ENCODE measurements at regions not wholly inside any gene's neighbourhood (a gene's known extent, or its start where the extent isn't known, plus 50 kb on each side); places are given as distances from the start of the nearest gene placed in this dataset.

DNA sequence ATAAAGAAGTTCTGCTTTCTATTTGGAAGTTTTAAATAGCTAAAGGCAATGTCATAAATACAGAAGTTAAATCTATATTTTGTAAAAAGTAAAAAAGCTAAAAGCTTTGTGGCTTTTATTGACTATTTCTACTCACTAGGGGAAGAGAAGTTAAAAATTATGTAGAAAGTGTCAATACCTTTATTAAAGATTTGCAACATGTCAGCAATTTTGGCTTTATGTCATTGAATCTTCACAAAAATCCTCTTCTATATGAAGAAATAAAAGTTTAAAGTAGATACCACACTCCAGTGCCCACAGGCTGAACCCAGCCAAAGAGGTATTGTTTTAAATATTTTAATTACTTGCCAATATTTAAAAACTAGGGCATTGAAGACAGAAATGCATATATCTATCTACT lies 160.6 kb upstream of the HSF2 start:
- Histone ChIP-seq H3K36me3 (ENCODE audit: control insufficient read depth, insufficient read depth, low read length) (no peaks in the 10 kb centered on the region), H3K27me3 (ENCODE audit: control insufficient read depth, insufficient read depth, low read length) (no peaks in the 10 kb centered on the region), H3K4me3 (ENCODE audit: low read depth, low read length) (no peak overlapping the region)
- no peak for DNase-seq (ENCODE audit: low read depth)
- no peak for TF ChIP-seq CTCF (IDR thresholded peaks at IDR 0.05; ENCODE audit: insufficient read depth, low read length, poor library complexity, severe bottlenecking)

- DNase-seq (ENCODE audit: low read depth), result no peak
- Histone ChIP-seq H3K36me3 (ENCODE audit: control insufficient read depth, insufficient read depth, low read length) (no peaks in the 10 kb centered on the region), H3K27me3 (ENCODE audit: control insufficient read depth, insufficient read depth, low read length) (no peaks in the 10 kb centered on the region), H3K4me3 (ENCODE audit: low read depth, low read length) (no peak overlapping the region)
- TF ChIP-seq CTCF (IDR thresholded peaks at IDR 0.05; ENCODE audit: insufficient read depth, low read length, poor library complexity, severe bottlenecking), result no peak
Observed at GRCh38 chr6:122246906-122247658, 152.4 kb upstream of the HSF2 start.

- no peak for TF ChIP-seq CTCF (IDR thresholded peaks at IDR 0.05; ENCODE audit: insufficient read depth, low read length, poor library complexity, severe bottlenecking)
- no peaks in the 10 kb centered on the region for H3K36me3 ChIP-seq (ENCODE audit: control insufficient read depth, insufficient read depth, low read length)
- no peaks in the 10 kb centered on the region for H3K27me3 ChIP-seq (ENCODE audit: control insufficient read depth, insufficient read depth, low read length)
- H3K4me3 ChIP-seq (ENCODE audit: low read depth, low read length), result no peak overlapping the region
- DNase-seq (ENCODE audit: low read depth), result no peak
Observed at GRCh38 chr6:122248001-122248669, 151.3 kb upstream of the HSF2 start.

DNA sequence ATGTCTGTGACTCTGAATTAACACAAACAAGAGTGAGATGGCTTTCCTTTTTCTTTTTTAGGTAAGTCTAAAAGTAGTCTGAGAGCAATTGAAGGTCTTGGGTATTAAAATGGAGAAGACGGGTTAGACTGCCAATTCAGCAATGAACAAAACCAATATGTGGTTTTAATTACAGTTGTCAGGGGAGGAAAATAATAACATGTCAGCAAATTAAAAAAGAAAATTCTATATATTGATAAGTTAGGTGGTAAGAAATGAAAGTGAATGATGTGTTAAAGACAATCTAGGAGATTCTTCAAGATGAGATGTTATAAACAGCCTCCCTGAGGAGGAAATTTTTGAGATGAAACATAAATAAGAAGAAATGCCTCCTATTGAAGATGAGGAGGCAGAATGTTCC lies 150.6 kb upstream of the HSF2 start:
- H3K36me3 ChIP-seq (ENCODE audit: control insufficient read depth, insufficient read depth, low read length), result no peaks in the 10 kb centered on the region
- DNase-seq (ENCODE audit: low read depth), result no peak
- TF ChIP-seq CTCF (IDR thresholded peaks at IDR 0.05; ENCODE audit: insufficient read depth, low read length, poor library complexity, severe bottlenecking), result no peak
- H3K4me3 ChIP-seq (ENCODE audit: low read depth, low read length), result no peak overlapping the region
- no peaks in the 10 kb centered on the region for H3K27me3 ChIP-seq (ENCODE audit: control insufficient read depth, insufficient read depth, low read length)

- no peaks in the 10 kb centered on the region for H3K36me3 ChIP-seq (ENCODE audit: control insufficient read depth, insufficient read depth, low read length)
- no peak overlapping the region for H3K4me3 ChIP-seq (ENCODE audit: low read depth, low read length)
- no peak for DNase-seq (ENCODE audit: low read depth)
- TF ChIP-seq CTCF (IDR thresholded peaks at IDR 0.05; ENCODE audit: insufficient read depth, low read length, poor library complexity, severe bottlenecking), result no peak
- no peaks in the 10 kb centered on the region for H3K27me3 ChIP-seq (ENCODE audit: control insufficient read depth, insufficient read depth, low read length)
Observed at GRCh38 chr6:122258839-122259238, 140.6 kb upstream of the HSF2 start.

Data from kidney epithelial cell (primary cell).